Ovary (tissue), 7 donors: ENCODE measurements at regions not wholly inside any gene's neighbourhood (a gene's known extent, or its start where the extent isn't known, plus 50 kb on each side); places are given as distances from the start of the nearest gene placed in this dataset.

Experiments used
- DNase-seq, 5 donors: peaks; one replicate each; pipeline ENCODE4 v3.0.0-alpha.2; 2019 to 2020
- H3K27ac ChIP-seq, 2 donors: fragments of 200-600 bp; one replicate each; pipeline versions ENCODE4 v1.5.1 to v1.8.0; 2019 to 2022
- H3K27me3 ChIP-seq: fragments of 200-600 bp; one replicate; pipeline ENCODE4 v1.8.0; 2022
- H3K36me3 ChIP-seq: fragments of 200-600 bp; sonication (generic); one replicate; pipeline ENCODE4 v1.5.1; 2019
- H3K4me1 ChIP-seq: one replicate; pipeline ENCODE4 v1.8.1; 2013; ENCODE audit warnings: mild to moderate bottlenecking, moderate library complexity; ENCODE audit not compliant: insufficient read depth
- H3K4me3 ChIP-seq: fragments of 200-600 bp; sonication (generic); one replicate; pipeline ENCODE4 v1.5.1; 2017
- H3K9me3 ChIP-seq, 2 donors: fragments of 200-600 bp in 1 of 2; sonication (generic) in 1 of 2; one replicate each; pipeline versions ENCODE4 v1.5.1 to v1.8.1; 2013 to 2019; ENCODE audit warnings: mild to moderate bottlenecking in 1 of 2, moderate library complexity in 1 of 2
- CTCF ChIP-seq, 3 donors: fragments of 450-650 bp in 2 of 3; fragments of 200-600 bp in 1 of 3; IDR thresholded peaks; one replicate each; pipeline versions ENCODE4 v1.5.1 to v1.8.0; 2016 to 2022; ENCODE audit warnings: antibody characterized with exemption in 3 of 3, mild to moderate bottlenecking in 1 of 3
- EP300 ChIP-seq: sonication (generic); formaldehyde crosslinking; IDR thresholded peaks from one replicate; pipeline ENCODE4 v1.6.1; 2017; ENCODE audit warnings: antibody characterized with exemption
- POLR2A ChIP-seq: fragments of 450-650 bp; IDR thresholded peaks from one replicate; pipeline ENCODE4 v1.6.1; 2017; ENCODE audit warnings: antibody characterized with exemption, mild to moderate bottlenecking, moderate library complexity
- WGBS, 3 donors: extraction: QIAGEN DNeasy Blood & Tissue Kit in 1 of 3; methylation state at CpG; one replicate each; pipeline versions ENCODE4 v1.1.5 to v1.1.7; 2013 to 2017; 5-methylcytosine and 5-hydroxymethylcytosine counted together
- intact Hi-C, 4 donors: fragments of 100-400 bp; cut with DNase I; formaldehyde crosslinking; loops; one replicate each; pipeline versions ENCODE4 v1.11.0 to v1.15.1; 2022 to 2023
- donor health status: DM: no; HTN: no; CAD: no; lungs with moderate emphysema.
- donor health status: DM: no; HTN: no; CAD: no.
- donor health status: Bipolar disorder and iron deficiency.
- donor health status: DM: no; HTN: no; CAD: no.
- donor health status: DM: yes; HTN: yes; CAD: no.

GRCh38 chr16:64251742-64252141 lies 870.1 kb downstream of the CDH11 start:
- intact Hi-C loops, result no loop called here
- Histone ChIP-seq H3K36me3 (no peaks in the 10 kb centered on the region), H3K27me3 (no peaks in the 10 kb centered on the region), H3K4me1 (no peaks in the 10 kb centered on the region), H3K4me3 (no peak overlapping the region), H3K9me3 (no peaks in the 10 kb centered on the region), H3K27ac (no peak overlapping the region)
- TF ChIP-seq CTCF (IDR thresholded peaks at IDR 0.05), result no peak
- no peak for TF ChIP-seq POLR2A
- DNase-seq, result no peak
- WGBS, 3 donors, result 63 to 74% (median 68%) methylated on average over 2 of the region's 2 CpGs

GRCh38 chr16:64250866-64251265 lies 871.0 kb downstream of the CDH11 start:
- Histone ChIP-seq H3K4me1 (no peaks in the 10 kb centered on the region), H3K36me3 (no peaks in the 10 kb centered on the region), H3K9me3 (no peaks in the 10 kb centered on the region), H3K27ac (no peak overlapping the region), H3K4me3 (no peak overlapping the region), H3K27me3 (no peaks in the 10 kb centered on the region)
- intact Hi-C loops, result no loop called here
- no peak for TF ChIP-seq POLR2A
- TF ChIP-seq CTCF (IDR thresholded peaks at IDR 0.05), result no peak
- WGBS, 3 donors, result 8 to 21% (median 9%) methylated on average over 1 of the region's 1 CpG
- DNase-seq, result no peak

DNA sequence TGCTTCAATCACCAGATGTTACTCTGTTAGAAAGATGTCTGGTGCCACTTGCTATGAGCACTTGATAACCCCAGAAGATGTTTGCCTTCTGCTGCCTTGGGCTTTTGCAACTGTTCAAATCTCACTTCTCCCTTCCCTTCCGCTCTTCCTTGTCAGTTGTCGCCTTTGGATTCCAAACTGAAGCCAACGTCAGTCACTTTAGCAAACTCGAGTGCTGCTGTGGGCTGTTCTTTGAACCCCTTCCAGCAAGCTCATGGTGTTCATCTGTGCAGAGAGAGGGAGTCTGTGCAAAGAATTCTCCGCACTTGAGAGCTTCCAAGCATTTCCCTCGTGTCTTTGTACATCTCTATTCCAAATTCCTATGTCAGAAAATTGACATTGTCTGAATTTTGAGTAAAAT lies 879.4 kb downstream of the CDH11 start:
- H3K4me1 ChIP-seq, result no peaks in the 10 kb centered on the region
- no peak for DNase-seq
- no peak overlapping the region for H3K27ac ChIP-seq
- intact Hi-C loops, result no loop called here
- H3K27me3 ChIP-seq, result no peaks in the 10 kb centered on the region
- H3K9me3 ChIP-seq, result no peaks in the 10 kb centered on the region
- 33 to 46% (median 44%) methylated on average over 6 of the region's 6 CpGs for WGBS, 3 donors
- no peak for TF ChIP-seq EP300
- TF ChIP-seq CTCF (IDR thresholded peaks at IDR 0.05), result no peak
- TF ChIP-seq POLR2A, result no peak
- H3K36me3 ChIP-seq, result no peaks in the 10 kb centered on the region
- H3K4me3 ChIP-seq, result no peak overlapping the region

- Histone ChIP-seq H3K27me3 (no peaks in the 10 kb centered on the region), H3K4me3 (no peak overlapping the region), H3K36me3 (no peaks in the 10 kb centered on the region), H3K4me1 (no peaks in the 10 kb centered on the region), H3K9me3 (no peaks in the 10 kb centered on the region), H3K27ac (no peak overlapping the region)
- intact Hi-C loops, result no loop called here
- DNase-seq, result no peak
- TF ChIP-seq EP300 (no peak), POLR2A (no peak), CTCF (IDR thresholded peaks at IDR 0.05) (no peak)
Observed at GRCh38 chr16:64240586-64240985, 881.3 kb downstream of the CDH11 start.

- TF ChIP-seq CTCF (IDR thresholded peaks at IDR 0.05) (no peak), EP300 (no peak), POLR2A (no peak)
Observed at GRCh38 chr16:64238571-64238970, 883.3 kb downstream of the CDH11 start.

More at GRCh38 chr16:64238571-64238970, 883.3 kb downstream of the CDH11 start:
- no peak overlapping the region for H3K4me3 ChIP-seq
- no peaks in the 10 kb centered on the region for H3K36me3 ChIP-seq
- intact Hi-C loops, result no loop called here
- H3K27me3 ChIP-seq, result no peaks in the 10 kb centered on the region
- H3K4me1 ChIP-seq, result no peaks in the 10 kb centered on the region
- H3K9me3 ChIP-seq, result no peaks in the 10 kb centered on the region
- H3K27ac ChIP-seq, result no peak overlapping the region
- DNase-seq, result no peak
